GM12891 (cell line): ENCODE measurements at regions not wholly inside any gene's neighbourhood (a gene's known extent, or its start where the extent isn't known, plus 50 kb on each side); places are given as distances from the start of the nearest gene placed in this dataset.
"Not testable (repeated sequence)": the region's sequence is repeated elsewhere in the genome, so short reads cannot be mapped to it uniquely, and the experiment has no call there.

Experiments used
- DNase-seq: peaks from one replicate; pipeline ENCODE4 v3.0.0; 2011; ENCODE audit warnings: low spot score; ENCODE audit not compliant: insufficient read length
- FAIRE-seq: peaks from 2 replicates; lab custom pipeline; 2011; peaks lifted over from hg19 to GRCh38; lab: Jason Lieb, UNC
- PAX5 ChIP-seq: IDR thresholded peaks from 2 replicates; pipeline ENCODE4 v1.6.1; 2011; ENCODE audit warnings: low read length, moderate library complexity, mild to moderate bottlenecking; ENCODE audit not compliant: insufficient read depth, severe bottlenecking
- POLR2A ChIP-seq: IDR thresholded peaks from 2 replicates; pipeline ENCODE4 v1.6.1; 2011; ENCODE audit warnings: low read depth, low read length, control low read depth
- POLR2AphosphoS5 ChIP-seq: IDR thresholded peaks from 2 replicates; pipeline ENCODE4 v1.6.1; 2011; ENCODE audit warnings: low read depth, low read length, control low read depth
- POU2F2 ChIP-seq: IDR thresholded peaks from 2 replicates; pipeline ENCODE4 v1.6.1; 2011; ENCODE audit warnings: low read depth, mild to moderate bottlenecking, control low read depth, low read length, moderate library complexity
- SPI1 ChIP-seq: IDR thresholded peaks from 2 replicates; pipeline ENCODE4 v1.6.1; 2011; ENCODE audit warnings: low read depth, low read length, control low read depth
- TAF1 ChIP-seq: IDR thresholded peaks from 2 replicates; pipeline ENCODE4 v1.6.1; 2011; ENCODE audit warnings: low read depth, low read length, control low read depth

DNA sequence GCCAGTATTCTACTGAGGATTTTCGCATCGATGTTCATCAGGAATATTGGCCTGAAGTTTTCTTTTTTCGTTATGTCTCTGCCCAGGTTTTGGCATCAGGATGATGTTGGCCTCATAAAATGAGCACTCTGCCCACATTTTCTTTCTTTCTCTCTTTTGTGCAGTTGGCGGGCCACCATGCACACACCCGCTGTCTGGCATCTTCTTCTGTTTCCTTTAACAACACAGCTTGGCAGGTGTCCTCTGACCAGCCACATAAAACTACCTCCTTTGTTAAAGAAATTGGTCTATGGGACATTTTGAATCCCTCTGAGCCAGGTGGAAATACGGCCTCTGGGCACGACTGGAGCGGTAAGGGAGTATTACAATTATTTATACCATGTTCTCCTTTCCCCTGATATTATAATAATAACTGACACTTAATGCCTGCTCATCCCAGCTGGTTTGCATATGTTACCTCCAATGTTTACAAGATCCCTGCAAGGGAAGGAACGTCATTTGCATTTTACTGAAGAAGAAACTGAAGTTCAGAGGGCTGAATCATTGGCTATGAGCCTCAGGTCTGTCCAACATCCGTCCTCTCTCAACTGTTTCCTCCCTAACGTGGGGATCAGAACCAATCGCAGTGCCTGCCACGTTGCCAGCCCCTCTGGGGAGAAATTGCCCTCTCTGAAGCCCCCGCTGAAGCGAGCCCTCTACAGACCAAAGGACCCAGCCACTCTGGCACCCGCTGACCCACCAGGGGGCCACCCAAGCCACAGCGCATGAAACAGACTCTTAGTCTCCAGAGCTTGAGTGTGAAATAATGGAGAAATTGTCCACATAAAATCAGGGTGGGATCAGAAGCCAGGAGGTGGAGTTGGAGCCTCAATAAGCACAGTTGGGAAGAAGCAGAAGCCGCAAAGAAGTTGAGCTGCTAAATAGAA, 125.0 kb upstream of the FOXK1 start:
- no peak for TF ChIP-seq TAF1
- TF ChIP-seq POU2F2 = no peak
- no peak for TF ChIP-seq POLR2A
- TF ChIP-seq PAX5 = no peak
- TF ChIP-seq SPI1 = no peak
- TF ChIP-seq POLR2AphosphoS5 = no peak
- DNase-seq = no peak
- FAIRE-seq = no peak

DNA sequence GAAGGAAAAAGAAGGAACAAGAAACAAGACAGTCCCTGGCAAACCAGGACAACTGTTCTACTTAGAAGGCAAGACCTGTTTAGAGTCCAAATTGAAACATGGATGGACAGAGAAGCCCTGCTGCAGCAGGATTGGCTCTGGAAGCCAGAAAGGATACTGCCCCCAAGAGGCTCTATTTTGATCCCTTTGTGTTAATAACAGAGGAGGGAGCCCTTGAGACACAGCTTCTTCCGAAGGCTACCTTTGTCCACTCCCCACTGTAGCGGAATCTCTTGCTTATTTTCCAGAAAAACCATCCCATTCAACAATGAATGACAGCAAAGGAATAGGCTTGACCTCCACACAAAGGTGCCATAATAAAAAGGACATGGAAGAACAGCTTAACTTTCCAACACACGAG, 120.3 kb upstream of the FOXK1 start:
- TF ChIP-seq PAX5 (no peak), POU2F2 (no peak), TAF1 (no peak), SPI1 (no peak), POLR2A (no peak), POLR2AphosphoS5 (no peak)
- DNase-seq = no peak
- no peak for FAIRE-seq

DNA sequence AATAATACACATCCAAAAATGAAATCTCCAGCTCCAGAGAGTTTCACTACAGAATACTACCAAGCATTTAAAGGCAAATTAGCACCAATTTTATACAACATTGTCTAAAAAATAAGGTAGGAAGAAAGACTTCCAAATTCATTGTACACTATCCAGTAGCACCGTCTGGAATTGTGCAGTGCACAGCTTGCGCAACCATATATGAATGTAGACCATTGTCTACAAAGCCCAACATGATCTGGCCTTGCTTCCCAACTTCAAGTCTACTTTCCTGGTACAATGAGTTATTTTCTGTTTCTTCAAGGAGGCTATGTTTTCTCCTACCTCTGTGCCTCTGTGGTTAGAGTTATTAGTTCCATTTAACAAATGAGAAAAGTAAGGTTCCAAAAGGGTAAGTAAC, 115.4 kb upstream of the FOXK1 start:
- no peak for DNase-seq
- TF ChIP-seq POLR2A (no peak), PAX5 (no peak), SPI1 (no peak), POU2F2 (no peak), TAF1 (no peak), POLR2AphosphoS5 (no peak)

DNA sequence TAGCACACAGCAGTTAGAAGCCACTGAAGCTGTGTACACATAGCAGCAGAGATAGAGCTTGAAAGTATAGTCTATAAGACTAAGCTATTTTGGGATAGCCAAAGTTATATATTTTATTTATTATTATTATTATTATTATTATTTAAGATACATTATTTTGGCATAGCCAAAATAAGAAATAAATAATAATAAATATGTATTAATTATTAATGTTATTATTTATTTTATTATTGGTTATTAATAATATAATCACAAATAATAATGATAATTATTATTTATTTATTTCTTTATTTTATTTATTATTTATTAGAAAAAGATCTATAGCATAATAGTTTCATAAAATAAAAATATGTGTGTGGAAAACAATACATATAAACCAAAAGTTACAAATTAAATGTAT, 107.2 kb upstream of the FOXK1 start:
- TF ChIP-seq SPI1 (no peak), TAF1 (no peak), PAX5 (no peak), POU2F2 (no peak), POLR2AphosphoS5 (no peak), POLR2A (no peak)
- FAIRE-seq (no peak), DNase-seq (no peak)

More for the DNA sequence above, 115.4 kb upstream of the FOXK1 start:
- no peak for FAIRE-seq

DNA sequence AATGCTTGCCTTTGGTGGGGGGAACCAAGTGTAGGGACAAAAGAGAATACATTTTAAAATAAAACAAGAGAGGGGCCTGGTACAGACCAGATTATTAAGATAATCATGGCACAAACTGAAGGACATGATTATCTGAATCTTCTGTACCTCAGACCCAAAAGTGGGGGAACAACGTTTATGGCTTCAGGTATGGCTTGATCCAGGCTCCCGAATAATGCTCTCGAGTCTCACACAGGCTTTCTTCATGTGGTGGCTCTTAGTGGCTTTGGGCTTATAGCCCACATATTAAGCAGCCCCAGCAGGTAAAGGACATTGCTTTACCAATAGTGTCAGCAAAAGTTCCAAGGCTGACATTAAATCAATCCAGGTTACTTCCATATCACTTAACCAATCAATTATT, 106.8 kb upstream of the FOXK1 start:
- TF ChIP-seq POLR2A (no peak), SPI1 (no peak), TAF1 (no peak), PAX5 (no peak), POU2F2 (no peak), POLR2AphosphoS5 (no peak)
- FAIRE-seq = no peak
- no peak for DNase-seq

DNA sequence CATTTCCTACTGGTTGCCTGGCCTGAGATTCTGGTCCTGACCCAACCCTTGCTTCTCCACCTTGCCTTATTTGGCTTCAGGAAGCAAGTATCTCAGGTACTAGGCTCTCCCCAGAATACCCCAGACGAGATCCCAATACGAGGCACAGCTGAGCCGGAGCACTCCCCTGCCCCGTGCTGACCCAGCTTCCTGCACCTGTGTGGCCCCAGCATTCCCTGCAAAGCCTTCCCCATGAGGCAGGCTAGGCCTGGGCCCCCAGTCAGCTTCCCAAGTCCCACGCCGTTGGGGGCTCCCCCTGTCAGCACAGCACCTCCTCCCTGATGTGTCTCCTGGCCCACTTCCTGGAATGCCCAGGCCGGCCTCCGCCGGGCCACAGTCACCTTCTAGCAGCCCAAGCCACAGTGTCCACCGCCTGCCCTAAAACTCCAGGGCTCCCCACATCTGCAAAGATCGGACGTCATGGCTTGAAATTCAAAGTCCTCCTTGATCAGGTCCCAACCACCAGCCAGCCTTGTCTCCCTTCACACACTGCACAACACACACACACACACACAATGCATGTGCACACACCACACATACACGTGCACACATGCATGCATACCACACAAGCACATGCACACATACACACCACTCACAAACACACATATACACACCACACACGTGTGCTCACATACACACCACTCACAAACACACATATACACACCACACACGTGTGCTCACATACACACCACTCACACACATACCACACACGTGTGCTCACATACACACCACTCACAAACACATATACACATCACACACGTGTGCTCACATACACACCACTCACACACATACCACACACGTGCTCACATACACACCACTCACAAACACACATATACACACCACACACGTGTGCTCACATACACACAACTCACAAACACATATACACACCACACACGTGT, 78.9 kb upstream of the FOXK1 start:
- FAIRE-seq (peak; percentile 72), DNase-seq (no peak)
- TF ChIP-seq TAF1 = no peak
- no peak for TF ChIP-seq POU2F2
- no peak for TF ChIP-seq PAX5
- TF ChIP-seq SPI1 = no peak
- no peak for TF ChIP-seq POLR2A
- no peak for TF ChIP-seq POLR2AphosphoS5

DNA sequence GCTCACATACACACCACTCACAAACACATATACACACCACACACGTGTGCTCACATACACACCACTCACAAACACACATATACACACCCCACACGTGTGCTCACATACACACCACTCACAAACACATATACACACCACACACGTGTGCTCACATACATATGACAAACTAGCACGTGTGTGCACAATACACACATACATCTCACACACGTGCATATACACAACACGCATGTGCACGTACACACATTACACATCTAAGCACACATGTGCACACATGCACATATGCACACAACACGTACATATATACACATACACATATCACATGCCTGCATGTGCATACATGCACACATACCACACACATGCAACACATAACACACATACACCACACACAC, 78.3 kb upstream of the FOXK1 start:
- FAIRE-seq (peak; percentile 74), DNase-seq (no peak)
- TF ChIP-seq POU2F2 (no peak), SPI1 (no peak), TAF1 (no peak), POLR2A (no peak), POLR2AphosphoS5 (no peak), PAX5 (no peak)

DNA sequence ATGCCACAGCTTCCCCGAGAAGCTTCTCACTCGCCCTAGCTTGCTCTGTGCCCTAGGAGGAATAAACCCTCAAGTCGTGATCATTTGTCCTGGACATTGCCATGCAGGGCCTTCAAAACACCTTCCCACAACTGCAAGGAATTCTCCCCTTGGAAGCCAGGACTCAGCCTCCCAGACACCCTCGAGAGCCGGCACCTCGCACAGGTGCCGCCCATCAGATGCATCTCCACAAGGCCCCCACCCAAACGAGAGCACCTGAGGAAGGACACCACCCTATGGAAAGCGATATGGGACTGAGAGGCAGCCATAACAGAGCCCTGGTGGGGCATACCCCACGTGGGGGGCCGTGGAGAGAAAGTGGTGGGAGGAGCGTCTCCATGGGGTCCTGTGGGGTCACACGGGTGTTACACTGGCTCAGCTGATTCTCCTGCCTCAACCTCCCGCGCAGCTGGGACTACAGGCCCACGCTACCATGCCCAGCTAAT, 77.6 kb upstream of the FOXK1 start:
- no peak for FAIRE-seq
- TF ChIP-seq TAF1 (no peak), POU2F2 (no peak), SPI1 (no peak), POLR2A (no peak), PAX5 (no peak), POLR2AphosphoS5 (no peak)
- DNase-seq = no peak

DNA sequence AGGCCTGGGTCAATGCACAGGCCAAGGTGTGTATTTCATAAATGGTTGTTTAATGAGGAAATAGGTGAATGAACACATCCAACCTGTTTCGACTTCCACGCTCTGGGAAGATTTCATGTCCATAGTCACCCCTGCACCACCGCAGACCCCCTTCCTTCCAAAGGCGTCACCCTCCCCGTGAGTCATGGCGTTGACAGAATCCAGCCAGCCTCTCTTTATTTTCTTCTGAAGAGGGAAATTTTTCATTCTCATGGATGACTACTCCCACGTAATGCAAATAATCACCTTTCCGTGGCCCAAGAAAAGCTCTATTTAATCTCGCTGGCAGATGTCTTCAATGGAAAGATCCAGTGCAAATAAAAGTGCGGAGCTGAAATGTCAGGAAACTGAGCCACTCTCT, 75.3 kb upstream of the FOXK1 start:
- no peak for TF ChIP-seq PAX5
- TF ChIP-seq POLR2AphosphoS5 = no peak
- TF ChIP-seq TAF1 = no peak
- no peak for TF ChIP-seq SPI1
- no peak for TF ChIP-seq POU2F2
- TF ChIP-seq POLR2A = no peak

DNA sequence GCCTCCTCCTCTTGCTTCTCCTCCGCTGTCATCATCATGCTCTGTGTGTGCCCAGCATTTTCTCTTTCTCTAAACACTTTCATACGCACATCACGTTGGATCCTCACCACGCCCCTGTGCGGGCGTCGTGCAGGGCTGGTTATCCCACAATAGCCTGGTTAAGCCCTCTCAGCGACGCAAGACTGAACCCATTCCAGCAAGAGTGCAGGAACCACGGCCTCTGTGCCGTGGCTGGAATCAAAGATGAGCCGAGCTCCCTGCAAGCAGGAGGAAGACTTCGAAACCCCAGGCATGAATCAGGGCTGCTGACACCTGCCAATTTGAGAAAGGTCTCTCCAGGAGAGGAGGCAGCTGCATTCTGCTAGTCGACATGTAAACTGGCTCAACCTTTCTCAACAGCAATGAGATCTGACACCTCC, 74.8 kb upstream of the FOXK1 start:
- DNase-seq (no peak), FAIRE-seq (no peak)
- TF ChIP-seq TAF1 = no peak

More for the DNA sequence above, 75.3 kb upstream of the FOXK1 start:
- DNase-seq = no peak
- FAIRE-seq = no peak

DNA sequence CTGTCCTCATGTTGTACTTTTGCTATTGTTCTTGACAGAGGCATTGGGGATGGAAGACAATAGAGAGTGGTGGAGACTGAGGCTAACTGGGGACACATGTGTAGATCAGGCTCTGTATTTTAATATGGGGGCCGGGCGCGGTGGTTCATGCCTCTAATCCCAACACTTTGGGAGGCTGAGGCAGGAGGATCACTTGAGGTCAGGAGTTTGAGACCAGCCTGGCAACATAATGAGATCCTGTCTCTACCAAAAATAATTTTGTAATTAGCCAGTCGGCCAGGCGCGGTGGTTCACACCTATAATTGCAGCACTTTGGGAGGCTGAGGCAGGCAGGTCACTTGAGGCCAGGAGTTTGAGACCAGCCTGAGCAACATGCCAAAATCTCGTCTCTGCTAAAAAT, 72.5 kb upstream of the FOXK1 start:
- FAIRE-seq, DNase-seq: not testable (repeated sequence)
